Left cardiac atrium (tissue), 4 donors: ENCODE measurements at regions not wholly inside any gene's neighbourhood (a gene's known extent, or its start where the extent isn't known, plus 50 kb on each side); places are given as distances from the start of the nearest gene placed in this dataset.

ENCODE experiments used
- ATAC-seq, 2 donors: fragments of 200-7000 bp; cut with Tn5 transposase; one replicate each; pipeline ENCODE4 v1.9.1; 2020; ENCODE audit warnings: mild to moderate bottlenecking in 2 of 2, moderate library complexity in 2 of 2
- DNase-seq: peaks from one replicate; pipeline ENCODE4 v3.0.0-alpha.2; 2020
- intact Hi-C, 2 donors: fragments of 100-400 bp; cut with DNase I; formaldehyde crosslinking; loops; one replicate each; pipeline versions ENCODE4 v1.14.1 to v1.15.1; 2022 to 2023
- donor health status: DM: no; HTN: yes; CAD: no.
- donor health status: DM: no; HTN: yes; CAD: no; lungs with severe emphysema.
- donor health status: DM: yes; HTN: yes; CAD: no.
- donor health status: Dilated cardiomyopathy.

DNA sequence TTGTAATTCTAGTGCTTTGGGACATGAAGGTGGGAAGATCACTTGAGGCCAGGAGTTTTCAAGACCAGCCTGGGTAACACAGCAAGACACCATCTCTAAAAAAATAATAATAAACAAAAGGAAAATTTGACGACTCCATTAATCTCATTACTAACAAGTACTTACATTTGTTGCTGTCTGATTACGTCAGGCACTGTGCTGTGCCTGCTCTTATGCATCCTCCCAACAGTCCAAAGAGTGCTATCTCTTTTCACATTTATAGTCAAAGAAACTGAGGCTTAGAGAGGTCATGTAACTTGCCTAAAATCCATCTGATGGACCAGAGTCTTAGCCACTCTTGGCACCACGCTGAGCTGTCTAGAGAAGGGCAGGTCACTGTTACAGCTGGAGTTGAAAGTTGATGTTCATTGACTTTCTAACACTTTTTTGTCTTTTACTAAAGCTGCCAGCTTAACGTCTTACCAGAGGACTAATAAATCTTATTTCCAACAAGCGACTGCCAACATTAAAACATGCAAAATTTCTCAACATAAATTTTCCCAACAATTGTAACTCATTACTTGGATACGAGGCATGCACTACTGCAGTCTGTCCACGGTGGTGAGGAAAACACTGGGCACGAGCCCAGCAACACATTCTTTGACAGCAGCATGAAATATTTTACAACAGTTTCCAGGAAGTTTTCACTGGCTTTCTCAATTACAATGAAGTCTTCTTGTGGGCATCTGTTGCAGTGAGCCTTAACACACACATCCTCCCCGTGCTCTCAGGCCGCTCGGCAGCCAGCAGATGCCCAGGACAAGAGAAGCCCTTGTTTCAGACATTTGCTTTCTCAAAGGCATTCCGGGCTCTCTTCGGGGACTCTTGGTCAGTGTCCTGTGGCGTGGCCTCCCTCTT, 262.9 kb upstream of the PROX1 start:
- DNase-seq (peak; percentile 50), ATAC-seq (peak; percentile 88 to 94)
- intact Hi-C loops, result no loop called here

DNA sequence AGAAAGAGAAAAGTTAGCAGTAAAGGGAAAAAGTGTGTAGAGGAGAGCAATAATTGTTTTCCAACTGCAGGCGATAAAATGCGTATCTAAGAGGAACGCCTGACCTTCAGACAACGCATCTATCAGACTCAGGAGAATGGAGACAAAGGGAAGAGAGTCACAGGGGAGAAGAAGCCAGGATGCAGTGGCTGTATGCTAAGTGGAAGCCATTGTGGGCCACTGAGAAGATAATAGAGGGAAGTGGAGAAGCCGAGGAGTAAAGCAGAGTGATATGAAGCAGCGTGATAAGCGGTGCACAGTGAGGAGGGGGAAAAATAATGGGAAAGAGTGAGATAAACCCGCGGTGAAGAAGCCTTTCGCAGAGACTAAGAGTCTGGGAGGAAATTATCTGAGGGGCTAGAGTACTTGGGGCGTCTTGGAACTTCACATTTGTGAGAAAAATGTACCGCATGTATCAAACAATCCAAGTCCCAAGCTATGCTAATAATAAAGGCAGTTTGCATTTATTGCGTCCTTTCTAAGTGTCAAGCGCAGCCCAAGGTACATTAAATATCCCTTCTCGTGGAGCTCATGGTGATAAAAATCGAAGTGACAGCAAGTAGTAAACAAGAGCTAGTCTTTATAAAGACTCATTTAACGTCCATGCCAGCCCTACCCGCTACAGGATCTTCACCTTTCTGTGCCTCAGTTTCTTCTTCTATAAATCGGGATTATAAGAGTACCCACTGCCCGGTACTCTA, 259.8 kb upstream of the PROX1 start:
- ATAC-seq, result no peak
- DNase-seq, result no peak
- intact Hi-C loops, result no loop called here

DNA sequence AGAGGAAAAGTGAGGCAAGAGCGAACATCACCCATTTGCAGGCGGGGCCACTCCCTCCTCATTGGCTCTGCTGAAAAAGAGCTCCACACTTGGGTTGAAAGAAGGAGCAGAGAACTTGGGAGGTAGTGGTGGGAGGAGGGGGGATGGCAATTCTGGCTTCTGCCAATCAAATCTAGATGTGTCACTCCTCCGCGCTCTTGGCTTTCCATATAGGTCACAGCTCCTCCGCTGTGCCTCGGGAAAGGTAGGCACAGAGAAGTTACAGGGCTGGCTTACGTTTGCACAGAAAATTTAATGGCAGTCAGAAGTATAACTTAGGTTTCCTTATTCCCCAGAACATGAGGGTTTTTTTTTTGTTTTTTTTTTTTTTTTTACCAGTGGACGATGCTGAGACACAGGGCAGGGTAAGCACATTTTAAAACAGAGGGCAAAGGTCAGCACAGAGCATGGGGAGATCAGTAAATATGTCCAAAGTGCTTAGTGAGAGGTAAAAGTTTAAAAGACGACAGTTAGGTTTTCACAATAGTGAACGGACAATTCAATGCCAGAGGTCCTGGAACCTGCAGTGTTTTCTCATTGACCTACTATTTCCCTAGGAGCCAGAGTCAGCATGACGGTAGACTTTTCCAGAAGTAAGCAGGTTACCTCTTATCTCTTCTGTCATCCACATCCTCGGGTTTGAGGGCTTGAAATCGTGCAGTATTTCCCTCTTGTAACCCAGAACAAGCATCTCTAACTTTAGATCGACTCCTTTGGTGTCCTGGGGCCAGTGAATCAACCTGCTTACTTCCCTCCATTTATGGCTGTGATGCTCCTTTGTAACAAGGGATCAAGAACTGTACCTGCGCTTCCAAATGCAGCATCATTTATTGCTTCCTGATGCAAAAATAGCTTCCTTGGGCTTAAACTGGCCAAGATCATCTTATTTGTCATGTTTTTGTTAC, 258.9 kb upstream of the PROX1 start:
- ATAC-seq (no peak), DNase-seq (no peak)
- intact Hi-C loops, result no loop called here

DNA sequence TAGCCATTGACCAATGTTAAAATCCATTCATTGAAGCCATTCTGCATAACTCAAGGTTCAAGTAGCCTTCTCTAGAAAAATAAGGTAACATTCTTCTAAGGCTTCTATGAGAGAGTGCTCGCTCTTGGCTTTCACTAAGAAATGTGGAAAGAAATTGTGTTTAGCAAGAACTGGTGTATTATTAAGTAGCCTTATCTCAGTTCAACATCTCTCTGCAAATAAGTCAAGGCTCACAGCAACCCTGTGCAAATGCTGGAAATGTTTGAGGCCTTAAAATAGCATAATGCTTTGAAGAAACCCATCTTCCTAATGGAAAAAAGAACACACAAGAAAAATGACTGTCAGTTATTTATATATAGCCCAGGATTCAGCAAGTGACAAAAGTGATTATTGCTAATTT, 254.1 kb upstream of the PROX1 start:
- DNase-seq (no peak), ATAC-seq (no peak)
- intact Hi-C loops, result no loop called here

DNA sequence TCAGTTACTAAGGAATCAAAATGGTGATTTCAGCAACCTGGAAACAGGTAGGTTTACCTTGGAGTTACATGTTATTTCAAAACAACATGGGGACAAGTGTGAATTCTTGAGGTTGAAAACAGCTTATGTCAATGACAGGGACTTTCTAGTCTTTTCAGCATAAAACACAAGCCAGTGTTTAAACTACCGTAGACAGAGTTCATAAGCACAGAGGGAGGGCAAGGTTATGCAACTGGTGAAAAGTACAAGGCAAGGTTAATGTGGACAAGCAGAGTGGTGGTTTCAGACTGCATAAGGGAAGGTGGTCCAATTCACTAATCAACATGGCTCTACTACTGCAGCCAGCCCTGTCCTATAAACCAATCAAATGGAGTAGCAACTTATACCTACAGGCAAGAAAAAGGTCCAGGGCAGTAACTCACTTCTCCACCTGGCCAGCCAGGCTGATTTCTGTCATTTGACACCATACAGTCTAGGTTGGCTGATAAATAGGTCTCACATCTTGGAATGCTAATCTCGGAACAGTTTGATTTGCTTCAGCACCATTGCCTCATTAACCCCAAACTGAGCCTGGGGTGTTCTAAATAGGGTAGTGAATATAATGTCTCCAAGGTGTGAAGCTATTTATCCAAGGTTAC, 250.3 kb upstream of the PROX1 start:
- no peak for ATAC-seq
- intact Hi-C loops, result no loop called here
- DNase-seq, result no peak

DNA sequence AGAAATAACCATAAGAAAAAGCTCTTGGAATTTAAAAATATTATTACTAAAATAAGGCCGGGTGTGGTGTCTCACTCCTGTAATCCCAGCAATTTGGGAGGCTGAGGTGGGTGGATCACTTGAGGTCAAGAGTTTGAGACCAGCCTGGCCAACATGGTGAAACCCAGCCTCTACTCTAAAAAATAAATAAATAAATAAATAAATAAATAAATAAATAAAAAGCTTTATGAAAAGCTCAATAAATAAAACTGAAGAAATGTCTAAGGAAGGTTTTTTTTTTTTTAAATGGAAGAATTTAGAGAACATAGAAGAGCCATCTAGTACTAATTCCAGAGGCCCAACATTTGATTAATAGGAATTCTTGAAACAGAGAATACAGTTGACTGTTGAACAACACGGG, 249.1 kb upstream of the PROX1 start:
- ATAC-seq, result no peak
- intact Hi-C loops, result no loop called here
- no peak for DNase-seq

DNA sequence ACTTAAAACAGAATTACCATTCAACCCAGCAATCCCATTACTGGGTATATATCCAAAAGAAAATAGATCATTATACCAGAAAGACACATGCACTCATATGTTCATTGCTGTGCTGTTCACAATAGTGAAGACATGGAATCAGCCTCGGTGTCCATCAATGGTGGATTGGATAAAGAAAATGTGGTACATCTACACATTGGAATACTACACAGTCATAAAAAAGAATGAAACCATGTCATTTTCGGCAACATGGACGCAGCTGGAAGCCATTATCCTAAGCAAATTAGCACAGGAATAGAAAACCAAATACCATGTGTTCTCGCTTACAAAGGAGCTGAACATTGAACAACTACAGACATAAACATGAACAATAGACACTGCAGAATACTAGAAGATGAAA, 244.8 kb upstream of the PROX1 start:
- intact Hi-C loops, result no loop called here
- DNase-seq (no peak), ATAC-seq (no peak)

DNA sequence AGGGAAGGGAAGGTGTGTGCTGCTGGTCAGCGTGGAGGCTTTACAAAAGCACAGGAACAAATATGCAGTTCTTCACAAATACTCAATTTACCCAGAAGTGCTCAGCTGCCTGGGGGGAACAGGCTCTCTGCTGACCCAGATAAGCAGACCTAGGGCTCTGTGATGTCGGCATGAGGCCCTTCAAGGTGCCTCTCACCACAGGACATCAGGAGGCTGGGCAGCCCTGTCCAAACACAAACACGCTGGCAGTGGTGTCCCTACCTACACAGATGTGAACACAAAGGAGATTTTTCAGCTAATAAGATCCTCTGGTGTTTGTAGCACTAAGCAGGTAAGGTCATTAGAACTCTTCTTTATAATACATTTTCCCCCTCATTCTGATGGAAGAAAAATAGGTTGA, 243.0 kb upstream of the PROX1 start:
- intact Hi-C loops, result no loop called here
- DNase-seq (no peak), ATAC-seq (no peak)

DNA sequence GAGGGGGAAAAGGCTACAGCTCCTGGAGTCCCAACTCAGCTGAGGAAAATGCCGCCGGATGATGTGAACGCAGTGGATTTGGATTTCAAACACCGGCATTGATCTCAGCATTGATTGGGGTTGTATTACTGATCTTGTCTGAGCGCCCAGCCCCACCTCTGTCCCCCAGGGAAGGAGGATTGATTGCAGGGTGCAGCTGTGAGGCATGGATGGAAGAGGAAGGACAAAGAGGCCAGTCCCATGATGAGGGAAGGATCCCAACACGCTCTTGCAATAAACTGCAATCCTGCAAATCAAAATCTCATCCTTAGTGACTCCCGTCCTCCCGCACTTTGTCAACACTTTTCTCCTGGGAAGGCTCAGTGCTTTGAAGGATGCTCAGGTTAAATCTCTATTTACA, 242.3 kb upstream of the PROX1 start:
- ATAC-seq (no peak), DNase-seq (no peak)
- intact Hi-C loops, result no loop called here

DNA sequence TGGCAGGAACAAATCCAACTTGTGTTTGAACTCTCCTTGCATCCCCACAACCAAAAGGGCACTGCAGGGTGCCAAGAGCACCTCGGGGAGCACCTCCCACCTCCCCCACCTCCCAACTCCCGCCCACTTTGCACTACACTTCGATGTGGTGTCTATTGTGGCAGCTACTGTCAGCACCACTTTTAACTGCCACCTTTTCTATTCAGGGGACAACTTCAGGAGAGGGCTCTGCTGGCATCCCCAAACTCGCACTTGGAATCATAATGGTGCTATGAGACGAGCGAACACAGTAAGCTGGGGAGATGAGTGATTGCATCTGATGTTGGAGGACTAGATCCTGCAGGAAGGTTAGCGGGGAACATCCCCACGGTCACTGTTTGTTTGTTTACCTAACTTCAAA, 238.2 kb upstream of the PROX1 start:
- ATAC-seq, result no peak
- intact Hi-C loops, result no loop called here
- no peak for DNase-seq

DNA sequence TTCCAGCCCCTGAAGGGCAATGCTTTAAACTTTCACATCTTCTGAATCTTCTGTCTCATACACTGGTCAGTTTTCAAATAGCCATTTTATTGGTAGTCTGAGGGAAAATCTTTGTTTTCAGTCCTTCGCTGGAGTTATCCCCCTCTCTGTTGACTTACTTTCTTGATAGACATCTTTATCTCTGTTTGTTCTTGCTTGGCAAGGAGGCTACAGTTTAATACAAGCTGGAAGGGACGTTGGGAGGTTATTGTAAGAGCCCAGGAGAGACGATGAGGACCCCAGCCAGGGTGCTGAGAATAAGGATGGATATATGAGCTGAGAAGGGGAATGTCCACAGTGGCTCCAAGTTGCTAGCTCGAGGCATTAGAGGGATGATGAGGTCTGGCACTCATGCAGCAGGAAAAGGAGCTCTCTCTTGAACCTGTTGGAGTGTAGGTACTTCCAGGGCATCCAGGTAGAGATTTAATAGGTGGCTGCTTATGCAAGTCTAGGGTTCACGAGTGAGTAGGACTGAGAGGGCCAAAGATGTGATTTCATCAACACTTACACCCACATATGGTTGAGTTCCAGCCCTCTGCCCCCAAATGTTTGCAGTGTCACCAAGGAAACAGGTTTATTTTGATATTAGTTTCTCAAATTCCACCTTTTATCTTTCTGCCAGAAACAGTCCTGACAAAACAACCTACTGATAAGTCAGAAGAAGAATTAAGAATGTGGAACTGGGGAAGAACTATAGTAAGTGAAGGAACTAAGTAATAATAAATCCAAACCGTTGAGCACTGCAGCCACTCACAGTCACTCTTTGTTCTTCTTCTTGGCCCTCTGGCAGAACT, 237.3 kb upstream of the PROX1 start:
- intact Hi-C loops, result no loop called here
- DNase-seq (no peak), ATAC-seq (peak in 1 of 2 donors; percentile 77)

DNA sequence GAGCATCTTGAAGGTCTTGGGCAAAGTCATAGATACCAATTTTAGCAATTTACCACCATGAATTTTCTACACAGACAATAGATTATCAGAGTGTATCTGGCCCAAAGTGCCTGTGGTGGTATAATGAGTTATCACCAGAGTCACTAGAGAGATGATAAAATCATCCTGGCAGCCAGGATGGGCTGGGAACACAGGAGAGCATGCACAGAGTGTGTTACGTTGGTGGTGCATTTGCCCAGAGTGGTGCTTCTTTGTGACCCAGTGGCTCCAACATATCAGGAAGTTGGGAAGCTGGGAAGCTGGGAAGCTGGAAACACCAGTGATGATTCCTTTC, 236.7 kb upstream of the PROX1 start:
- DNase-seq (no peak), ATAC-seq (no peak)
- intact Hi-C loops, result no loop called here

DNA sequence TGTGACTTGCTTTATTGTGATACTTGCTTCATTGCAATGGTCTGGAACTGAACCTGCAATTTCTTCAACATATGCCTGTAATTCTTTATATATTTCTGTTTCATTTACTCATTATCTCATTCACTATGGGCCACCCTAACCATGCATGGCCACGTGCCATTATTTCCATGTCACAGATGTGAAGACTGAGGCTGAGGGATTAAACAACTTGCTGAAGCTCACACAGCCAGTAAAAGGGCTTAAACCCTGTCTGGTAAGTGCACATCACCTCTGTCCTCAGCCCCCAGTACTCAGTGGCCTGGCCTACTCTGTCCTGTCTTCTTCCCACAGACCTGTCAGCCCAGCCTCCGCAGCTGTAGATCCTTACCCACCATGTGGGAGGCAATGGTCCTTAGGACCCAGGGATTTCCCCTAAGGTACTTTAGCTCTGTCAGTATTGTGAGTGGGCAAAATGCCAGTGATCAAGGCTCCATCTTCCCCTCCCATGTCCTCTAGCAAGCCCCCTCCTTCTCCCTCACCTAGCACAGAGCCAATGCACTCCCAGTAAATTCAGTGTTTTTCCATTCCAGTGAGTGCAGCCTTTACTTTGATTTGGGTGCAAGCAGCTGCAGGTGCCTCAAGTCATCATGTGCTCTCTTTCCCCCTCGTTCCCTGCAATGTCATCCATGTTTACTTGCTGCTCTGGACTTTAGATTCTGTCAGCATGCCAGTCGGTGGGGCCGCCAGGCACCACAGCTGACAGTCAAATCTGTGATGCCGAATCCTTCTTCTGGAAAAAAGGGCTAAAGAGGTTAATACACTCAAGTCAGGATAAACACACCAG, 228.2 kb upstream of the PROX1 start:
- DNase-seq, result no peak
- intact Hi-C loops, result no loop called here
- no peak for ATAC-seq

DNA sequence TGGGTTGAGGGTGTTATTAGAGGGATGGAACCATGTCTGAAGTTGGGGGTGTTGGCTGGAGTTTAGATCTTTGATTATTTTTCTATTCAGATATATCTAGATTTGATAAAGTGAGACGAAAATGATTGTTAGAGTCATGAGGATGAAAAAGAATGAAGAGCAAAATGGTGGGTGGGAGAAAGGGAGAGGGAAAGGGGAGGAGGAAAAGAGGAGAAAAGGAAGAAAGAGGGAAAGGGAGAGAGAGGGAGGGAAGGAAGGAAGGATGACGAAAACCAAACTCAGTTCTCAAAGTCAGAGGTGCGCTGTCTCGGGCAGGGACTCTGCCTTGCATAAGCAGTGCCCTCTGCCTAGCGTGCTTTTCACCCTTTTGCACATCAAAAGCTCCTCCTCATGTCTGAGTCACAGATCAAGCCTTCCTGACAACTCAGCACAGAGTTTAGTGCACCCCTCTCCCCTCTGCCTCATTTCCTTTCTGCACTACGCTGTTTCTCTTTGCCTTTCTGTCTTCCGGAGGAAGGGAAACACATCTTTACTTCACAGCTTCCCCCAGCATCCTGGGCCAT, 225.8 kb upstream of the PROX1 start:
- ATAC-seq (peak in 1 of 2 donors; percentile 55), DNase-seq (no peak)
- intact Hi-C loops, result no loop called here

DNA sequence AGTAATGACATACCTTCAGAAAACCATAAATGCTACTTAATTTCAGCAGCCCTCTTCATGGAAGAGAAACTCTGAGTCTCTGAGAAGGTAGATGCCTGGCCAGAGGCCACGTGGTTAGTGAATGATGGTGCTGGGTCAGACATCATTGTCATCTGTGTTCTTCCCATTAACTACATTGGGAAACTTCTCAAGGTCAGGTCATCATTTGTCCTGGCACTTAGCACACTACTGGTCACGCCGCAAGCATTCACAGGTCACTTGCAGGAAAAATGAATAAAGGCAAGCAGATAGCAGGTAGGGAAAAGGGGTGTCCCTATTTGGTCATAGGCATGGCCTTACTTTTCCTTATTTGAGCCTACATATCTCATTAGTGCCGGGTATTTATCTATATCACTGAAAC, 220.1 kb upstream of the PROX1 start:
- DNase-seq (no peak), ATAC-seq (no peak)
- intact Hi-C loops, result no loop called here

DNA sequence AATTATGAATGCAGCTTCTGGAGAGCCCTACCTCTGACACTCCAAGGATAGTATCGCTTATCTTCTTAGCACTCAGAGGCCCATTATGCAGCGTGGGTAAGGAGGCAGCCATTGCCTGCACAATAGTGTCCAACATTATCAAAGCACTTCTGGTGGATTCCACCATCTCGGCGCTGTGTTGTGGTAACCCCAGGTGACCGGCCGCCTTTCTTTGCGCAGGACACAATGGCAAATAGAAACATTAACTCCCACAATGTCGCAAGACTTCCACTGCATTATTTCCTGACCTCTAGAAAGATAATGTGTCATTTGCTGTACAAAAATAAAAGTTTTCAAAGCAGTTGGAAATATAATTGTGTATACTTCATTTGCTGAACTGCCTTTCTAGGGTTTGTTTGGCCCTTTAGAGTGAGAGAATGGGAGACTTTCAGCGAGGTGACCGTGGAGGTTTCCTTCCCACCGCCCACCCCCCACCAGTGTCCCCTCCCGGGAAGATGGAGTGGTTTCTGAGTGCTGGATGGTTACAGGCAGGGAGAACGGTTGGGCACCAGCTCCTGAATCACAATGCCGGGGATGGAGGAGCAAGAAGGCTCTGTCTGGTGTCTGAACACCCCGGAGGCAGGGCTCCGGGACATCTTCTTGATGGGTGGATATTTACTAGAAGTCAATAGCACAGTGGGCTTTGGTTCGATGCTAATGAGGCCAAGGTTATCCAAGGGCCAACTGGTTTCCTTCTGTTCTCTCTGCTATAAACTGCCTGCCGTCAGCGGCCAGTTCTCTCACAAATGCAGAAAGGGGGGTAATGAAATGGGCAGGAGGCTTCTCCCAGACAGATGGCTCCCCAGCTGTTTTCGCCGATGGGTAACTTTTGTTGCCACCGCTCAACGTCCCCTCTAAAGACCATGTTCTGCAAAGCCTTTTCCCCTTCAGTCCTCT, 215.4 kb upstream of the PROX1 start:
- ATAC-seq (no peak), DNase-seq (no peak)
- intact Hi-C loops, result no loop called here
